ENCODE measurements at regions not wholly inside any gene's neighbourhood (a gene's known extent, or its start where the extent isn't known, plus 50 kb on each side); places are given as distances from the start of the nearest gene placed in this dataset.
"Not testable (repeated sequence)": the region's sequence is repeated elsewhere in the genome, so short reads cannot be mapped to it uniquely, and the experiment has no call there.

DNA sequence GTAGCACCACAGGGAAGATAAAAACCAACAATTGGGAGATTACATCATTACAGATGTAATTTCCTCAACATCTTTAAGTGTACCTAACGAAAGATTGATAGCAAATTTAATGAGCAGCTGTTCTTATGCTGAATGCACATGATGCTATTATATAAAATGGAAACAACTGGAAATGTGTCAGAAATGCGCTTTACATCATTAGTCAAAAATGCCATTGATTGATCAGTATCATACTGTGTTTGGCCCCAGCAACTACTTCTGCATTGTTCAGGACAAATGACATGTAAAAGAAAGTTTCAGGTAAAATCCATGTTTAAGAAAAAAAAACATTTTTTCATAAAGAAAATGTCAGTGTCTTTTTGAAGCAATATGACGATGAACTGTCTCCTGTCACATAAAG, 625.5 kb upstream of the MIR17HG start:
- no peak for DNase-seq (ENCODE audit: low read depth)
- TF ChIP-seq, protein P1, sequence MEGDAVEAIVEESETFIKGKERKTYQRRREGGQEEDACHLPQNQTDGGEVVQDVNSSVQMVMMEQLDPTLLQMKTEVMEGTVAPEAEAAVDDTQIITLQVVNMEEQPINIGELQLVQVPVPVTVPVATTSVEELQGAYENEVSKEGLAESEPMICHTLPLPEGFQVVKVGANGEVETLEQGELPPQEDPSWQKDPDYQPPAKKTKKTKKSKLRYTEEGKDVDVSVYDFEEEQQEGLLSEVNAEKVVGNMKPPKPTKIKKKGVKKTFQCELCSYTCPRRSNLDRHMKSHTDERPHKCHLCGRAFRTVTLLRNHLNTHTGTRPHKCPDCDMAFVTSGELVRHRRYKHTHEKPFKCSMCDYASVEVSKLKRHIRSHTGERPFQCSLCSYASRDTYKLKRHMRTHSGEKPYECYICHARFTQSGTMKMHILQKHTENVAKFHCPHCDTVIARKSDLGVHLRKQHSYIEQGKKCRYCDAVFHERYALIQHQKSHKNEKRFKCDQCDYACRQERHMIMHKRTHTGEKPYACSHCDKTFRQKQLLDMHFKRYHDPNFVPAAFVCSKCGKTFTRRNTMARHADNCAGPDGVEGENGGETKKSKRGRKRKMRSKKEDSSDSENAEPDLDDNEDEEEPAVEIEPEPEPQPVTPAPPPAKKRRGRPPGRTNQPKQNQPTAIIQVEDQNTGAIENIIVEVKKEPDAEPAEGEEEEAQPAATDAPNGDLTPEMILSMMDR (IDR thresholded peaks at IDR 0.05; ENCODE audit: low read length, missing control alignments), result no peak
- no peak overlapping the region for H3K4me3 ChIP-seq (replicated peaks; ENCODE audit: low read depth, low read length)

DNA sequence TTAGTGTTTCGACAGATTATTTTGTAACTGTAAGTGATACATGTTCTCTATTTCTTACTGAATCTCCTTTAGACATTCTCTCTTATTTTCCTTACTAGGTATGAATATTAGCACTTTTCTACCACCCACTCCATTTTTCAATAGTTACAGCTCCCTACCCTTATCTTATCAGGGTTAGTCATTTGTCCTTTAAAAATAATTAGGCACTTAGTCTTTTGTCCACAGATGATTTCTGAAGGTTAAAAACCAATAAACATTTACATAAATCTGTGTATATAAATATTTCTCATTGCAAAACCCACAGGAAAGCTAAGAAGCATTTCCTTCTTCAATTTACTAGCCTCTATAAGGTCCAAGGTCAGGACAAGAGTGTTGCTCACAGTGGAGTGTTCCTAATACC, 624.1 kb upstream of the MIR17HG start:
- TF ChIP-seq, protein P1 (IDR thresholded peaks at IDR 0.05; ENCODE audit: low read length, missing control alignments), result no peak
- DNase-seq (ENCODE audit: low read depth), result no peak
- no peak overlapping the region for H3K4me3 ChIP-seq (replicated peaks; ENCODE audit: low read depth, low read length)

DNA sequence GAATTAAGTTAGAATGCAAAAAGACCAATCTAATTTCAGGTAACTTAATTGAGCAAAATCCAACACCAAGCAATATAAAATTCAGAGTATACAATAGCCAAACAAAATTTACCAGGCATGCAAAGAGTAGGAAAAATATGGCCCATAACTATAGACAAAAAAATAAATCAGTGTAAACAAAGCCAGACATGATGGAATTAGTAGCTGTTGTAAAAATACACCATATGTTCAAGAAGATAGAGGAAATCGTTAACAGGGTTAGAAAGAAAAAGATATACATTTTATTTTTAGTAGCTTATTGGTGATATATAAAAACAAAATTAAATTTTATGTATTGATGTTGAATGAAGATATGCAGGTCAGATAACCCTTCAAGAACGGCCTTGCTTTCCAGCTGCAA, 621.1 kb upstream of the MIR17HG start:
- no peak for DNase-seq (ENCODE audit: low read depth)
- TF ChIP-seq, protein P1 (IDR thresholded peaks at IDR 0.05; ENCODE audit: low read length, missing control alignments), result no peak
- H3K4me3 ChIP-seq (replicated peaks; ENCODE audit: low read depth, low read length), result no peak overlapping the region

DNA sequence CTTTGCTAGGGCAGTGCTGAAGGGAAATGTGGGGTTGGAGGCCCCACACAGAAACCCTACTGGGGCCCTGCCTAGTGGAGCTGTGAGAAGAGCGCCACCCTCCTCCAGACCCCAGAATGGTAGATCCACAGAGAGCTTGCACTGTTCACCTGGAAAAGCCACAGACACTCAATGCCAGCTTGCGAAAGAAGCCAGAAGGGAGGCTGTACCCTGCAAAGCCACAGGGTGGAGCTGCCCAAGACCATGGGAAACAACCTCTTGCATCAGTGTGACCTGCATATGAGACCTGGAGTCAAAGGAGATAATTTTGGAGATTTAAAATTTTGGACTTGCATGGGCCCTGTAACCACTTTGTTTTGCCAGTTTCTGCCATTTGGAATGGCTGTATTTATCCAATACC, 615.4 kb upstream of the MIR17HG start:
- no peak for DNase-seq (ENCODE audit: low read depth)
- TF ChIP-seq, protein P1 (IDR thresholded peaks at IDR 0.05; ENCODE audit: low read length, missing control alignments), result no peak
- H3K4me3 ChIP-seq (replicated peaks; ENCODE audit: low read depth, low read length), result no peak overlapping the region

DNA sequence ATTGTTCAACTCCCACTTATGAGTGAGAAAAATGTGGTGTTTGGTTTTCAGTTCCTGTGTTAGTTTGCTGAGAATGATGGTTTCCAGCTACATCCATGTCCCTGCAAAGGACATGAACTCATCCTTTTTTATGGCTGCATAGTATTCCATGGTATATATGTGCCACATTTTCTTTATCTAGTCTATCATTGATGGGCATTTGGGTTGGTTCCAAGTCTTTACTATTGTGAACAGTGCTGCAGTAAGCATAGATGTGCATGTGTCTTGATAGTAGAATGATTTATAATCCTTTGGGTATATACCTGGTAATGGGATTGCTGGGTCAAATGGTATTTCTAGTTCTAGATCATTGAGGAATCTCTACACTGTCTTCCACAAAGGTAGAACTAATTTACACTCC, 613.0 kb upstream of the MIR17HG start:
- H3K4me3 ChIP-seq (replicated peaks; ENCODE audit: low read depth, low read length); DNase-seq (ENCODE audit: low read depth): not testable (repeated sequence)

DNA sequence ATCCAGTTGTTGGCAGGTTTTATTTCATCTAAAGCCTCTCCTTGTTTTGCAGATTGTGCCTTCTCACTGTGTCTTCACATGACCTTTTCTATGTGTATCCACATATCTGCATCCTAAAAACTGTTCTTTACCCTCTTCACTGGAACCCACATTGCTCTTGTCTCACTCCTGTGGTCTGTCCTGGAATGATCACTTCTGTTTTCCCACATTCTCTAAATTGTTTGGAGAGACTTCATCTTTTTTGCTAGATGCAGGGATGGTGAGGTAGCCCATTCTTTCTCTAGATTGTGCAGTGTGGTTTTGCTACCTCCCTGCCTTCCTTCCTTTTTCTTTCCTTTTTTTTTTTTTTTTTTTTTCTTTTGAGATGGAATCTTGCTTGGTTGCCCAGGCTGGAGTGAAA, 608.6 kb upstream of the MIR17HG start:
- H3K4me3 ChIP-seq (replicated peaks; ENCODE audit: low read depth, low read length), result no peak overlapping the region
- TF ChIP-seq, protein P1 (IDR thresholded peaks at IDR 0.05; ENCODE audit: low read length, missing control alignments), result no peak
- DNase-seq (ENCODE audit: low read depth), result peak; percentile 30

DNA sequence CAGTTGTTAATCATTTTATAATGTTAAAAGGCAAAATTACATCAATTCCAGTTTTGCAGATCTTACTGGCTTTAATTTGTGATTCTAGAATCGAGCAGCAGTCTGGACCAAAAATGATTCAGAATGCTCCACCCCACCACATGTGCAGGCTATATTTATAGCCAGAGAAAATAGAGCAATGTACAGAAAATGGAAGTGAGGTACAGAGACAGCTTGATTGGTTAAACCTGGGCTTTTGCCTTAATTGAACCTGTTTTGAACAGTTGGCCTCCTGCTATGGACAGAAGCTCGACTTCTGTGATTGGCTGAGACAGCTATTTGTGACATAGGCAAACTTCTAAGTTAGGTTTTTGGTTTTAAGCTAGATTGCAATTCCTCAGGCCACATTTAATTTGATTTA, 607.4 kb upstream of the MIR17HG start:
- H3K4me3 ChIP-seq (replicated peaks; ENCODE audit: low read depth, low read length), result no peak overlapping the region
- DNase-seq (ENCODE audit: low read depth), result no peak
- TF ChIP-seq, protein P1 (IDR thresholded peaks at IDR 0.05; ENCODE audit: low read length, missing control alignments), result no peak

DNA sequence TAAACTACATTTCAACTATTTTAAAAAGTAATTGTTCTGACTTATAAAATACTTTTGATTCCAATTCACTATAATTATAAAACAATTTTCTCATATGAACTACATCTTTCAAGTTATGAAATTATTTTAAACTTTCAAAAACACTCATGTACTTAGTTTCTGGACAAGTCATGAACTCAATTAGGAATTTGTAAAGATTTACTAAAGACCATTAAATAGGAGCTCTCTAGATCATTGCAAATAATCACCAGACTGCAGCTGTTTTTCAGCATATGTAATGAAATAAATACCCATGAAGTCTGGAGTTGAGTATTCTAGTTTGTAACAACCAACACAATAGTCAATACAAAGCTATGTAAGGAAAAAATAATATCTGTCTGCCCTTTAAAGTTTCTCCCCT, 605.1 kb upstream of the MIR17HG start:
- H3K4me3 ChIP-seq (replicated peaks; ENCODE audit: low read depth, low read length), result no peak overlapping the region
- TF ChIP-seq, protein P1 (IDR thresholded peaks at IDR 0.05; ENCODE audit: low read length, missing control alignments), result no peak
- no peak for DNase-seq (ENCODE audit: low read depth)
